ENCODE measurements at regions not wholly inside any gene's neighbourhood (a gene's known extent, or its start where the extent isn't known, plus 50 kb on each side); places are given as distances from the start of the nearest gene placed in this dataset.
A peak's percentile ranks its signal among the peaks of the same experiment; 100 is the strongest.
"Not testable (repeated sequence)": the region's sequence is repeated elsewhere in the genome, so short reads cannot be mapped to it uniquely, and the experiment has no call there.

- 75 to 100% (median 100%) methylated on average over 1 of the region's 1 CpG; no CpG with 5 or more reads in 1 of the 10 experiments for WGBS, 10 experiments
- Histone ChIP-seq H3K27ac (no peak overlapping the region), H3K4me3 (no peak overlapping the region), H3K4me1 (replicated peaks in 1 of 2) (no peaks in the 10 kb centered on the region)
- no peak for ATAC-seq (replicated peaks in 6 of 8)
- in situ Hi-C loops (cut with MboI; ENCODE audit: low pct_unique_long_range_greater_than_20kb in 2 of 9, low sequenced_read_pairs in 9 of 9, unreplicated experiment in 9 of 9): no loop called here
Measured at GRCh38 chr3:102332205-102332604, 102.6 kb upstream of the ZPLD1 start.

DNA sequence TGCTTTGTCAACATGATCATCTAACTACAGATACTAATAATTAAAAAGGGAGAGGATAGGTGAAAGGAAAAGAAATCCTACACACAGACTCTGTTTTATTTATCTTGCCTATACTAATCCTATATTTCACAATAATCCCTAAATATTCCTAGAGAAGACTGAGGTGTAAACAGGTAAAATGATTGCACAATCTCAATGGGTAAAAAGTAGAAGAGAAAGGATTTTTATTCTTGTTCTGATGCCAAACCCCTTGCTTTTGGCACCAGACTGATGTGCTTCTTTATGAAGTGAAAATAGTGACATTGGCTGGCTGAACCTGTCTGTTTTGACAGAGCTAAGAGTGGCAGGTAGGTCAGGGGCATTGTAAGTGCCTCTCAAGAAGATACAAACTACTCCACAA is 101.9 kb upstream of the ZPLD1 start:
- ATAC-seq (replicated peaks in 6 of 8): no peak
- Histone ChIP-seq H3K4me3 (no peak overlapping the region), H3K27ac (no peak overlapping the region), H3K4me1 (replicated peaks in 1 of 2) (no peaks in the 10 kb centered on the region)
- in situ Hi-C loops (cut with MboI; ENCODE audit: low pct_unique_long_range_greater_than_20kb in 2 of 9, low sequenced_read_pairs in 9 of 9, unreplicated experiment in 9 of 9): no loop called here

GRCh38 chr3:102336130-102336529 is 98.7 kb upstream of the ZPLD1 start:
- Histone ChIP-seq H3K27ac (no peak overlapping the region), H3K4me3 (no peak overlapping the region), H3K4me1 (replicated peaks in 1 of 2) (no peaks in the 10 kb centered on the region)
- in situ Hi-C loops (cut with MboI; ENCODE audit: low pct_unique_long_range_greater_than_20kb in 2 of 9, low sequenced_read_pairs in 9 of 9, unreplicated experiment in 9 of 9): no loop called here
- ATAC-seq (replicated peaks in 6 of 8): no peak
- WGBS, 10 experiments: 25 to 100% (median 67%) methylated on average over 1 to 3 of the region's 3 CpGs

DNA sequence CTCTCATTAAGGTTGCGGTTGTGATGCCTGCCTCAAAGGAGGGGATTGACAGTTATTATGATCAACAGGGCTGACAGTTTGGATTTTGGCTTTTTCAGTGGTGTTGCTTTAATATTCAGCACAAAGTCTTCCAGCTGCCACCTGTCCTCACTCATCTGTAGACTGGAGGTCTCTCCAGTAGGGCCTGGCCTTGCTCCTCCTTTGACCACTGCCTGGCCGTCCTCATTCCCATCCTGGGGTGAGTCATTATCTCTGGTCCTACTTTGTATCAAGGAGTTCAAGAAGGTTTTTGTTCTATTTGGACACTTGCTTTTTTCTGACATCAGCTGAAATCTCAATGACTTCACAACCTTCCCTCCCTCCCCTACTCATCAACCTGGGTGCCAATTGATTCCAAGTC is 95.1 kb upstream of the ZPLD1 start:
- H3K4me3 ChIP-seq: no peak overlapping the region
- 0 to 100% (median 83%) methylated on average over 1 to 2 of the region's 2 CpGs; no CpG with 5 or more reads in 4 of the 10 experiments for WGBS, 10 experiments
- in situ Hi-C loops (cut with MboI; ENCODE audit: low pct_unique_long_range_greater_than_20kb in 2 of 9, low sequenced_read_pairs in 9 of 9, unreplicated experiment in 9 of 9): no loop called here
- H3K27ac ChIP-seq: no peak overlapping the region
- no peaks in the 10 kb centered on the region for H3K4me1 ChIP-seq (replicated peaks in 1 of 2)
- ATAC-seq (replicated peaks in 6 of 8): no peak

GRCh38 chr3:102346897-102347296 is 87.9 kb upstream of the ZPLD1 start:
- H3K4me3 ChIP-seq: no peak overlapping the region
- no peak overlapping the region for H3K27ac ChIP-seq
- H3K4me1 ChIP-seq (replicated peaks in 1 of 2): no peaks in the 10 kb centered on the region
- in situ Hi-C loops (cut with MboI; ENCODE audit: low pct_unique_long_range_greater_than_20kb in 2 of 9, low sequenced_read_pairs in 9 of 9, unreplicated experiment in 9 of 9): no loop called here
- no peak for ATAC-seq (replicated peaks in 6 of 8)

DNA sequence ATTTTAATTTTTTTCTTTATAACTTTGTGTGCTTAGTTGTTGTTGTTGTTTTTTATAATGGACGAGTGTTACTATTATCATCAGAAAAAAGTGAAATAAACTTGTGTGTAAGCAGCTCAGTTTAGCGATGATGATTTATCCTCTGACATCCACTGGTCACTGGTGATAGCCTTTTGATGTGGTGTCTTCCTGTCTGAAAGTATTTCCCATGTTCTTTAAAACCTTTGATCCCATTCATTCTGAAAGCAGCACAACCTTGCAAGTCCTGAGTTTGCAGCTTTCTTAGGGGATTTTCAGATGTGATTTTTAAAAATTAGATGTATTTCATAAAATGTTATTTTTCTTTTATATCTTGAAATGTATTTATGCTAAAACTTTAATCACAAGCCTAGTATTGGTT is 85.9 kb upstream of the ZPLD1 start:
- H3K4me3 ChIP-seq: no peak overlapping the region
- no peaks in the 10 kb centered on the region for H3K4me1 ChIP-seq (replicated peaks in 1 of 2)
- in situ Hi-C loops (cut with MboI; ENCODE audit: low pct_unique_long_range_greater_than_20kb in 2 of 9, low sequenced_read_pairs in 9 of 9, unreplicated experiment in 9 of 9): no loop called here
- no peak for ATAC-seq (replicated peaks in 6 of 8)
- H3K27ac ChIP-seq: no peak overlapping the region
- 0 to 91% (median 67%) methylated on average over 1 to 2 of the region's 2 CpGs; no CpG with 5 or more reads in 1 of the 10 experiments for WGBS, 10 experiments

DNA sequence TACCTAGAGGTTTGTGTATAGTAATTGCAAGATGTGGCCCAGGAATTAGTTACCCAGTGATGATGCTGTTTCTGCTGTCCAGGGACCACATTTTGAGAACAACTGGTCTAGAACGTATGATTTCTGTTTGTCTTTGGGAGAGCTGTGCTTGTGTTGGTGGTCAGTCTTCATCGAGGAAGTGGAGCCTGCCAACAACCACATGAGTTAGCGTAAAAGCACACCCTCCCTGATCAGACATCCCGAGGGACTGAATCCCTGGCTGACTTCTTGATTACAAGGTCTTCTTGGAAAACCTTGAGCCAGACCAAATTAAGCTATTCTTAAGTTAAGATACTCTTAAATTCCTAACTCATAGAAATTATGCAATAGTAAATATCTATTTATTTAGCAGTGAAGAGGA is 81.7 kb upstream of the ZPLD1 start:
- in situ Hi-C loops (cut with MboI; ENCODE audit: low pct_unique_long_range_greater_than_20kb in 2 of 9, low sequenced_read_pairs in 9 of 9, unreplicated experiment in 9 of 9): no loop called here
- 28 to 100% (median 93%) methylated on average over 1 to 4 of the region's 4 CpGs; no CpG with 5 or more reads in 4 of the 10 experiments for WGBS, 10 experiments
- Histone ChIP-seq H3K4me3 (no peak overlapping the region), H3K27ac (no peak overlapping the region), H3K4me1 (replicated peaks in 1 of 2) (no peaks in the 10 kb centered on the region)
- no peak for ATAC-seq (replicated peaks in 6 of 8)

GRCh38 chr3:102353805-102354204 is 81.0 kb upstream of the ZPLD1 start:
- no peak overlapping the region for H3K27ac ChIP-seq
- H3K4me3 ChIP-seq: no peak overlapping the region
- ATAC-seq (replicated peaks in 6 of 8): no peak
- in situ Hi-C loops (cut with MboI; ENCODE audit: low pct_unique_long_range_greater_than_20kb in 2 of 9, low sequenced_read_pairs in 9 of 9, unreplicated experiment in 9 of 9): no loop called here
- WGBS, 10 experiments: 14 to 100% (median 60%) methylated on average over 1 of the region's 1 CpG; no CpG with 5 or more reads in 3 of the 10 experiments
- no peaks in the 10 kb centered on the region for H3K4me1 ChIP-seq (replicated peaks in 1 of 2)

DNA sequence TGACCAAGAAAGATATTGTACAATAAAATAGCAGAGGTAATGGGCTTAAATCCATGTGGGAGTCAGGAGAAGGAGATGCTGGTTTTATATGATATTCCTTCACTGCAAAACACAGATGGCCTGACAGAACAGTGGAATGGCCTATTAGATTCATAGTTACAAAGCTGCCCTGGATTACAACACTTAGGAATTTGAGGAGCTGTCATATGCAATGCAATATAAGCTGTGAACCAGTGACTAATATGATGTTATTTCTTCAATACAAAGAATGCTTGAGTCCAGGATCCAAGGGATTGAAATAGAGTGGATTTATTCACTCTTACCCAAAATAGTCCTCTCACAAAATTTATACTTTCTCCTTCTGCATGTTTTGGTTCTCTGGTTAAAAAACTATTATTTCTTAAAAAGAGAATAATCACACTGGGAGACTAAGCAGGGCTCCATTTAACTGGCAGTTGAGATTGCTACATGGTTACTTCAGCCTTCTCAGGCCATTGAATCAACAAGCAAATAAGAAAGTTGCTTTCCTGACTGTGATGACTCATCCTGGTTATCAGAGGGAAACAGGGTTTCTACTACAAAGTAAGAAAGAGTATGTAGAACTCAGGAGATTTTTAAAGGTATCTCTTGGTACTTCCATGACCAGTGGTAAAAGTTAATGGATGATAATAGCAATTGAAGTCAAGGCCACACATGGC is 79.8 kb upstream of the ZPLD1 start:
- peak in 5 of 8 experiments; percentile 43 to 70 (median 62) for ATAC-seq (replicated peaks in 6 of 8)

DNA sequence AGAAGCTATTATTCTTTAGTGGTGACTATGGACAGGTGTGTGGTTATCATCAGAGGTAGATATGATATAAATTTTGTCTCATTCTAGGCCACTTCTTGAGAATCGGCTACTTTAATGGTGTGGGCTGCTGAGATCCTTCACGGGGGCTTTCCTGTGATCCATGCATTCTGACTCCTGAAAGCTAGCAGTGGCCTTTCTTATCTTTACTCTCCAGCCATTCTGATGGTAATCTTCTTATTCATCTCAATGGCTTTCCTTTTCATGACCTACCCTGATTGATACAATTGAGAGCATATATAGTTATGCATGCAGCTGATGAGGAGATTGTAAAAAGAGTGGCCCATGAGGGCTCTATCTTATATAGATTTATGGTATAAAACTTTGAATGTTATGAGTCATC is 78.3 kb upstream of the ZPLD1 start:
- Histone ChIP-seq H3K4me1 (replicated peaks in 1 of 2) (no peaks in the 10 kb centered on the region), H3K4me3 (no peak overlapping the region), H3K27ac (no peak overlapping the region)
- in situ Hi-C loops (cut with MboI; ENCODE audit: low pct_unique_long_range_greater_than_20kb in 2 of 9, low sequenced_read_pairs in 9 of 9, unreplicated experiment in 9 of 9): no loop called here
- 0 to 100% (median 60%) methylated on average over 1 to 2 of the region's 2 CpGs; no CpG with 5 or more reads in 3 of the 10 experiments for WGBS, 10 experiments
- no peak for ATAC-seq (replicated peaks in 6 of 8)

More for the DNA sequence above, 79.8 kb upstream of the ZPLD1 start:
- H3K27ac ChIP-seq: no peak overlapping the region
- H3K4me3 ChIP-seq: no peak overlapping the region
- in situ Hi-C loops (cut with MboI; ENCODE audit: low pct_unique_long_range_greater_than_20kb in 2 of 9, low sequenced_read_pairs in 9 of 9, unreplicated experiment in 9 of 9): no loop called here
- no peaks in the 10 kb centered on the region for H3K4me1 ChIP-seq (replicated peaks in 1 of 2)

DNA sequence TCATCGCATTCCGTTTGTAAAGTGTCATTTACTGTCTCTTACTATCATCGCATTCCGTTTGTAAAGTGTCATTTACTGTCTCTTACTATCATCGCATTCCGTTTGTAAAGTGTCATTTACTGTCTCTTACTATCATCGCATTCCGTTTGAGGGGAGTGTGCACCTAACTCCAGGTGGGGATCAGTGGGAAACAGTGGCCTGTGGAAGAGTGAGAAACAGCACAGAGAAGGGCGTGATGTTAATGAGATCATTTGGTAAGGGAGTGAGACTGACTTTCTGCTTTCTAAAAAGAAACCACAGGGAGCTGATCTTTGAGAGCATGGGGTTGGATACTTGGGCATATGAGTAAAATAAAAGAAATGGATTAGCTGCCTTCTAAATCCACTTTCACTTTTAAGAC is 77.5 kb upstream of the ZPLD1 start:
- H3K4me1 ChIP-seq (replicated peaks in 1 of 2); in situ Hi-C loops (cut with MboI; ENCODE audit: low pct_unique_long_range_greater_than_20kb in 2 of 9, low sequenced_read_pairs in 9 of 9, unreplicated experiment in 9 of 9); H3K4me3 ChIP-seq; ATAC-seq (replicated peaks in 6 of 8); H3K27ac ChIP-seq: not testable (repeated sequence)
- 20 to 100% (median 90%) methylated on average over 1 to 7 of the region's 9 CpGs; no CpG with 5 or more reads in 2 of the 10 experiments for WGBS, 10 experiments

- in situ Hi-C loops (cut with MboI; ENCODE audit: low pct_unique_long_range_greater_than_20kb in 2 of 9, low sequenced_read_pairs in 9 of 9, unreplicated experiment in 9 of 9): no loop called here
- no peak overlapping the region for H3K27ac ChIP-seq
- H3K4me1 ChIP-seq (replicated peaks in 1 of 2): no peaks in the 10 kb centered on the region
- no peak for ATAC-seq (replicated peaks in 6 of 8)
- WGBS, 10 experiments: 0 to 100% (median 36%) methylated on average over 1 of the region's 1 CpG; no CpG with 5 or more reads in 5 of the 10 experiments
- no peak overlapping the region for H3K4me3 ChIP-seq
Measured at GRCh38 chr3:102360183-102360860, 74.5 kb upstream of the ZPLD1 start.

DNA sequence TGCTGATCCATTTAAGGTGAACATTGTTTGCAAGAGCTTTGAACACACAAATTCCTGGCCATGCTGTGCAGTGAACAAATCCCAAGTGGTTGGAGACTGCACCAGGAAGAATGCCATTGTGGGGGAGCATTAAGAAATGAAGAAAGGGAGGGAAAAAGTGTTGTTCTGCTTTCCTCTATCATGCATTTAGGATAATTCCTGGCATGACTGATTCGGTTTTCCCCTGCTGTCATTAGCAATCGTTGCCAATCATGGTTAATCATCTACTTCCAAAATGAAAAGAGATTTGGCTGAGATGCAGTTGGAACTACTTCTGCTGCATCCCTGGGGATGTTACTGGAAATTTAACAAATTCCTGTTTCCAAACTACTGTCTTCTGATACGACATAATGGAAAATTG is 73.7 kb upstream of the ZPLD1 start:
- in situ Hi-C loops (cut with MboI; ENCODE audit: low pct_unique_long_range_greater_than_20kb in 2 of 9, low sequenced_read_pairs in 9 of 9, unreplicated experiment in 9 of 9): no loop called here
- 0 to 60% (median 33%) methylated on average over 1 to 3 of the region's 3 CpGs; no CpG with 5 or more reads in 1 of the 10 experiments for WGBS, 10 experiments
- Histone ChIP-seq H3K4me1 (replicated peaks in 1 of 2) (no peaks in the 10 kb centered on the region), H3K4me3 (no peak overlapping the region), H3K27ac (no peak overlapping the region)
- ATAC-seq (replicated peaks in 6 of 8): no peak

GRCh38 chr3:102366116-102366515 is 68.7 kb upstream of the ZPLD1 start:
- H3K27ac ChIP-seq; H3K4me1 ChIP-seq (replicated peaks in 1 of 2); H3K4me3 ChIP-seq; in situ Hi-C loops (cut with MboI; ENCODE audit: low pct_unique_long_range_greater_than_20kb in 2 of 9, low sequenced_read_pairs in 9 of 9, unreplicated experiment in 9 of 9); ATAC-seq (replicated peaks in 6 of 8): not testable (repeated sequence)
- WGBS, 10 experiments: 14 to 100% (median 81%) methylated on average over 1 of the region's 1 CpG; no CpG with 5 or more reads in 2 of the 10 experiments

Data from motor neuron (in vitro differentiated cells).